Uterus (tissue), 3 donors: ENCODE measurements at regions not wholly inside any gene's neighbourhood (a gene's known extent, or its start where the extent isn't known, plus 50 kb on each side); places are given as distances from the start of the nearest gene placed in this dataset.

Experiments
- DNase-seq, 2 donors: peaks; one replicate each; pipeline ENCODE4 v3.0.0-alpha.2; 2019 to 2020
- H3K27ac ChIP-seq, 2 donors: fragments of 200-600 bp; sonication (generic); 1 replicate in 1 of 2; 2 replicates in 1 of 2; pipeline ENCODE4 v1.5.1; 2016 to 2018
- H3K27me3 ChIP-seq, 2 donors: fragments of 200-600 bp; sonication (generic); one replicate each; pipeline ENCODE4 v1.5.1; 2018 to 2019; ENCODE audit warnings: control low read depth in 1 of 2
- H3K36me3 ChIP-seq, 2 donors: fragments of 200-600 bp; sonication (generic); one replicate each; pipeline ENCODE4 v1.5.1; 2019; ENCODE audit warnings: control low read depth in 1 of 2
- H3K4me1 ChIP-seq, 2 donors: fragments of 200-600 bp; sonication (generic); one replicate each; pipeline ENCODE4 v1.5.1; 2018 to 2019; ENCODE audit warnings: control low read depth in 1 of 2
- H3K4me3 ChIP-seq, 2 donors: fragments of 200-600 bp; sonication (generic); 1 replicate in 1 of 2; 2 replicates in 1 of 2; pipeline ENCODE4 v1.5.1; 2018 to 2019; ENCODE audit warnings: mild to moderate bottlenecking in 1 of 2
- H3K9me3 ChIP-seq, 2 donors: fragments of 200-600 bp; sonication (generic); one replicate each; pipeline ENCODE4 v1.5.1; 2019; ENCODE audit warnings: control low read depth in 1 of 2
- POLR2A ChIP-seq, 2 donors: fragments of 450-650 bp; IDR thresholded peaks; one replicate each; pipeline ENCODE4 v1.6.1; 2016; ENCODE audit warnings: antibody characterized with exemption in 2 of 2, mild to moderate bottlenecking in 1 of 2, moderate library complexity in 1 of 2
- intact Hi-C: fragments of 100-400 bp; cut with DNase I; formaldehyde crosslinking; loops from one replicate; pipeline ENCODE4 v1.15.1; 2023; ENCODE audit warnings: low total_unique reads
- TF ChIP-seq, protein P1 (sequence below), 4 experiments: fragments of 200-600 bp in 2 of 4; fragments of 450-650 bp in 2 of 4; sonication (generic) in 2 of 4; IDR thresholded peaks; one replicate each; pipeline ENCODE4 v1.5.1; 2016 to 2019; ENCODE audit warnings: antibody characterized with exemption in 4 of 4, mild to moderate bottlenecking in 2 of 4, moderate library complexity in 1 of 4
- donor health status: DM: yes; HTN: yes; CAD: no.

DNA sequence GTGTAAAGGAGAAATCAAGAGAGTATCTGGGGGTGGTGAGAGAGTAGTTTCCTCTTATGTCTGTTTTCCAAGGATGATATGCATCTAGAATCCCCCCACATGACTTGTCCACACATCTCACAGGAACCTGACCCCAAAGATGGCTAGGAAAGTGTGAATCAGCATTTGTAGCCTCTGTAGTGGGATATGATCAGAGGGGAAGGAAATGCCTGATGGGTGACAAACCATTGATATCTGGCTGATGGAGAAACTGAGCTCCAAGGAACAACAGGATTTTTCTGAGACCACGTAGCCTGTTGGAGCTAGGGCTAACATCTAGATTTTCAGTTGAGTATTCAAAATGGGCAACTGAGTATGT, 369.4 kb downstream of the DDX10 start:
- no peak overlapping the region for H3K27ac ChIP-seq
- H3K36me3 ChIP-seq: no peaks in the 10 kb centered on the region
- DNase-seq: no peak
- no peaks in the 10 kb centered on the region for H3K27me3 ChIP-seq
- intact Hi-C loops: no loop called here
- H3K4me3 ChIP-seq: no peak overlapping the region
- no peaks in the 10 kb centered on the region for H3K9me3 ChIP-seq
- H3K4me1 ChIP-seq: no peaks in the 10 kb centered on the region
- no peak for TF ChIP-seq POLR2A (IDR thresholded peaks at IDR 0.05)
- TF ChIP-seq, protein P1, sequence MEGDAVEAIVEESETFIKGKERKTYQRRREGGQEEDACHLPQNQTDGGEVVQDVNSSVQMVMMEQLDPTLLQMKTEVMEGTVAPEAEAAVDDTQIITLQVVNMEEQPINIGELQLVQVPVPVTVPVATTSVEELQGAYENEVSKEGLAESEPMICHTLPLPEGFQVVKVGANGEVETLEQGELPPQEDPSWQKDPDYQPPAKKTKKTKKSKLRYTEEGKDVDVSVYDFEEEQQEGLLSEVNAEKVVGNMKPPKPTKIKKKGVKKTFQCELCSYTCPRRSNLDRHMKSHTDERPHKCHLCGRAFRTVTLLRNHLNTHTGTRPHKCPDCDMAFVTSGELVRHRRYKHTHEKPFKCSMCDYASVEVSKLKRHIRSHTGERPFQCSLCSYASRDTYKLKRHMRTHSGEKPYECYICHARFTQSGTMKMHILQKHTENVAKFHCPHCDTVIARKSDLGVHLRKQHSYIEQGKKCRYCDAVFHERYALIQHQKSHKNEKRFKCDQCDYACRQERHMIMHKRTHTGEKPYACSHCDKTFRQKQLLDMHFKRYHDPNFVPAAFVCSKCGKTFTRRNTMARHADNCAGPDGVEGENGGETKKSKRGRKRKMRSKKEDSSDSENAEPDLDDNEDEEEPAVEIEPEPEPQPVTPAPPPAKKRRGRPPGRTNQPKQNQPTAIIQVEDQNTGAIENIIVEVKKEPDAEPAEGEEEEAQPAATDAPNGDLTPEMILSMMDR (IDR thresholded peaks at IDR 0.05): no peak

- intact Hi-C loops: no loop called here
- no peak overlapping the region for H3K27ac ChIP-seq
- TF ChIP-seq POLR2A (IDR thresholded peaks at IDR 0.05): no peak
- TF ChIP-seq, protein P1 (IDR thresholded peaks at IDR 0.05): no peak
Measured at GRCh38 chr11:109035284-109035683, 370.4 kb downstream of the DDX10 start.

DNA sequence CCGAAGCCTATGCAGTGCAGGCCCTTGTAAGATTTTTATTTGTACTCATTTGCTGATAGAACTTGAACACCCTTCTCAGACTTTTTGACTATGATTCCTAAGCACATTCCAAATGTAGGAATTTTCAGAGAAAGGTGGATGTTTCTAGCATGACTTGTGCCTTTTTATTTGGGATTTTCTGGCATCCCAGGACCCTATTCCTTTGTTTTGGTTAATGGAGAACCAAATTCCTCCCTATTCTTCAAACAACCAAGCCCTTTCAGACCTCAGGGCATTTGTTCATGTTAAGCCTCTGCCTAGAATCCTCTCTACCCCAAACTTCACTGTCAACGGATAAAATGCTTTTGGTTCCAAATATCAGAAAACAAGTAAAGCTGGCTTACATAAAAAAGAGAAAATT, 371.1 kb downstream of the DDX10 start:
- intact Hi-C loops: no loop called here
- no peak for DNase-seq

More at GRCh38 chr11:109035284-109035683, 370.4 kb downstream of the DDX10 start:
- H3K4me1 ChIP-seq: no peaks in the 10 kb centered on the region
- DNase-seq: no peak
- H3K4me3 ChIP-seq: no peak overlapping the region
- no peaks in the 10 kb centered on the region for H3K27me3 ChIP-seq
- no peaks in the 10 kb centered on the region for H3K36me3 ChIP-seq
- no peaks in the 10 kb centered on the region for H3K9me3 ChIP-seq

DNA sequence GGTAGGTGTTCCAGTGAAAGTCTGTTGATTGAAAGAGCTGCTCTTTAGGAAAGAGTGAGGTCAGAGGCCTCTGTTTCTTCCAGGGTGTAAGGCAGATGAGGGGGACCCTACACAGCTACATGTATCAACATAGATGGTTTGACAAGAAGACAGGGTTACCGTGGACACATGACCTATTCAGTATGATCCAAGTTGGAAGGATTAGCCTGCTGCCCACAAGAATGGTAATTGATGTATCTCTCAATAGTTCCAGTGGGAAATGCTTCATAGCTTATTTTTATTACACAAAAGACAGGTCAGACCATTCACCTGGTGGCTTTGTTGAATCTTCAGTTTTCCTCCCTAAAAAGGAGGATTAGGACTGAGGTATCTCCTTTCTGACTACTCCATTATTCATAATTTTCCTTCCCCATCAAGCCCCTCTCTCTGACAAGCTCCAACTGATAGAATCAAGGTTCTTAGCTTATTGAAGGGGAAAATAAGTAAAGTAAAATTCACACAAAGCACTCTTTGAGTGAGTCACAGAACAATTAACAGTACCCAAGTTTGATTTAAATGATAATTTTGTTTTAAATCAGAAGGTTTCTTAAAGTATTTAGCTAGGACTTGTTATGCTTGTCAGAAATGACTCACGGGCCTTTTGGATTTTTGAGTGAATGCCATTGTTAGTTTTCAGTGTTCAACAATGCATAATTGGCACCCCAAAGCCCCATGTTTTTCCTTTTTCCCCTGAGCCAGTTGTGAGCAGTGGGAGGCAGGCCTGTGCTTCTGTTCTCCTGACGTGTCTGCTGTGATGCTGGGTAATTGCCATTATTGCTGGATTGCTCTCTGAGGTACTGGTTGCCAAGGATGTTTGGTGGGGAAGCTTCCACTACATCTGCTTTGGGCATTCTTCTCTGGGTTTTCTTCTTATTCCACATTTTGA, 373.2 kb downstream of the DDX10 start:
- no peaks in the 10 kb centered on the region for H3K4me1 ChIP-seq
- intact Hi-C loops: no loop called here
- H3K9me3 ChIP-seq: no peaks in the 10 kb centered on the region
- H3K36me3 ChIP-seq: no peaks in the 10 kb centered on the region
- H3K4me3 ChIP-seq: no peak overlapping the region
- no peaks in the 10 kb centered on the region for H3K27me3 ChIP-seq
- peak in 1 of 2 donors; percentile 17 for DNase-seq
- TF ChIP-seq, protein P1 (IDR thresholded peaks at IDR 0.05): no peak
- no peak for TF ChIP-seq POLR2A (IDR thresholded peaks at IDR 0.05)
- H3K27ac ChIP-seq: peak overlapping the region in 1 of 2 donors; percentile 11

More for the DNA sequence above, 371.1 kb downstream of the DDX10 start:
- Histone ChIP-seq H3K9me3 (no peaks in the 10 kb centered on the region), H3K27ac (no peak overlapping the region), H3K4me3 (no peak overlapping the region), H3K36me3 (no peaks in the 10 kb centered on the region), H3K4me1 (no peaks in the 10 kb centered on the region), H3K27me3 (no peaks in the 10 kb centered on the region)
- TF ChIP-seq, protein P1 (IDR thresholded peaks at IDR 0.05): no peak
- TF ChIP-seq POLR2A (IDR thresholded peaks at IDR 0.05): no peak

DNA sequence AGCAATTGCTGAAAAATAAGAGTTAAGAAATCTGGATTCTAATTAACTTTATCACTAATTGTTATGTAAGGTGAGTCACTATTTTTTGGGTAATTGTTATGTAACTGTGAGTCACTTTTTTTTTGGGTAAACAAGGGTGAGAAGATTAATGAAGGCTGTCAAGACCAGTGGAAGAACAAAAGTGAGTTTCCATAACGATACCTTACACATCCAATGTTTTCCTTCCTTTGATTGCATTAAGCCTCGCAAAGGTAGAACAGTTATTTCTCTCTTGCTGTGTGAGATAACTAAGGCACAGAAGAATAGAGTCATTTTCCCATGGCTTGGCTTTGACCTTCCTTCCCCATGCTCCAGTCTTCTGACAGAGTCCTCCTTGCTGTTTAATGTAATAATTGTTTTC, 374.7 kb downstream of the DDX10 start:
- H3K4me1 ChIP-seq: no peaks in the 10 kb centered on the region
- no peak for TF ChIP-seq POLR2A (IDR thresholded peaks at IDR 0.05)
- TF ChIP-seq, protein P1 (IDR thresholded peaks at IDR 0.05): no peak
- no peaks in the 10 kb centered on the region for H3K9me3 ChIP-seq
- H3K36me3 ChIP-seq: no peaks in the 10 kb centered on the region
- no peak overlapping the region for H3K27ac ChIP-seq
- intact Hi-C loops: no loop called here
- no peak overlapping the region for H3K4me3 ChIP-seq
- H3K27me3 ChIP-seq: no peaks in the 10 kb centered on the region
- no peak for DNase-seq
